GM12878 (cell line): ENCODE measurements at regions not wholly inside any gene's neighbourhood (a gene's known extent, or its start where the extent isn't known, plus 50 kb on each side); places are given as distances from the start of the nearest gene placed in this dataset.

Experiments used
- ATF2 ChIP-seq: IDR thresholded peaks from 2 replicates; pipeline ENCODE4 v1.6.1; 2012; ENCODE audit warnings: low read length, inconsistent platforms
- CHD2 ChIP-seq: IDR thresholded peaks from 2 replicates; pipeline ENCODE4 v1.6.1; 2011; ENCODE audit warnings: low read depth, low read length, improper control_type of control experiment, borderline replicate concordance
- CTCF ChIP-seq, 3 experiments: IDR thresholded peaks in 2 of 3; conservative IDR thresholded peaks in 1 of 3; 2 replicates each; pipeline ENCODE4 v1.5.1; 2011; ENCODE audit warnings: low read depth in 3 of 3, low read length in 3 of 3, mild to moderate bottlenecking in 3 of 3, control low read depth in 2 of 3, moderate library complexity in 2 of 3, inconsistent platforms in 1 of 3, mixed read lengths in 1 of 3; ENCODE audit not compliant: control insufficient read depth in 2 of 3, insufficient read depth in 1 of 3; ENCODE audit errors: extremely low read depth in 1 of 3
- EP300 ChIP-seq, 2 experiments: fragments of 150-350 bp in 1 of 2; IDR thresholded peaks; 2 replicates each; pipeline ENCODE4 v1.6.1; 2011 to 2012; ENCODE audit warnings: low read depth in 2 of 2, low read length in 2 of 2, borderline replicate concordance in 1 of 2, improper control_type of control experiment in 1 of 2, inconsistent platforms in 1 of 2; ENCODE audit not compliant: control insufficient read depth in 1 of 2
- EZH2 ChIP-seq: IDR thresholded peaks from 2 replicates; pipeline ENCODE4 v1.6.1; 2012; ENCODE audit warnings: low read depth, mild to moderate bottlenecking, control low read depth, inconsistent platforms, low read length, borderline replicate concordance; ENCODE audit not compliant: control insufficient read depth
- MAX ChIP-seq: IDR thresholded peaks from 2 replicates; pipeline ENCODE4 v1.6.1; 2012; ENCODE audit warnings: low read depth, low read length, improper control_type of control experiment
- MYC ChIP-seq: IDR thresholded peaks from 2 replicates; pipeline ENCODE4 v1.6.1; 2011; ENCODE audit warnings: mild to moderate bottlenecking, low read length, moderate library complexity, inconsistent platforms; ENCODE audit not compliant: insufficient read depth, insufficient replicate concordance, insufficient read length, severe bottlenecking
- PML ChIP-seq: IDR thresholded peaks from 2 replicates; pipeline ENCODE4 v1.6.1; 2012; ENCODE audit warnings: low read length, inconsistent platforms
- PRDM15 ChIP-seq: fragments of 450-650 bp; formaldehyde crosslinking; IDR thresholded peaks from 2 replicates; pipeline ENCODE4 v1.4.0; 2020; ENCODE audit warnings: mild to moderate bottlenecking, moderate library complexity
- RB1 ChIP-seq: fragments of 450-650 bp; formaldehyde crosslinking; IDR thresholded peaks from 2 replicates; pipeline ENCODE4 v1.6.1; 2017; ENCODE audit warnings: mild to moderate bottlenecking, borderline replicate concordance
- RCOR1 ChIP-seq: conservative IDR thresholded peaks from 2 replicates; pipeline ENCODE4 v1.6.1; 2012; ENCODE audit warnings: low read depth, low read length, improper control_type of control experiment
- RFX5 ChIP-seq: IDR thresholded peaks from 2 replicates; pipeline ENCODE4 v1.6.1; 2011; ENCODE audit warnings: low read depth, low read length, improper control_type of control experiment
- SRF ChIP-seq, 2 experiments: IDR thresholded peaks; 2 replicates each; pipeline ENCODE4 v1.6.1; 2011; ENCODE audit warnings: low read depth in 2 of 2, low read length in 2 of 2, mild to moderate bottlenecking in 1 of 2, moderate library complexity in 1 of 2
- TCF12 ChIP-seq: IDR thresholded peaks from 2 replicates; pipeline ENCODE4 v1.6.1; 2011; ENCODE audit warnings: low read depth, mild to moderate bottlenecking, low read length

- TF ChIP-seq MYC (no peak), CTCF (IDR thresholded peaks at IDR 0.05 in 2 of 3, conservative IDR thresholded peaks at IDR 0.05 in 1 of 3; ENCODE audit: control insufficient read depth in 2 of 3, extremely low read depth in 1 of 3, insufficient read depth in 1 of 3, low read depth in 3 of 3, low read length in 3 of 3) (no peak), ATF2 (no peak), TCF12 (no peak), RB1 (no peak), EP300 (IDR thresholded peaks at IDR 0.05; ENCODE audit: borderline replicate concordance in 1 of 2, control insufficient read depth in 1 of 2, low read depth in 2 of 2, low read length in 2 of 2) (no peak), RFX5 (no peak), PML (no peak), EZH2 (no peak), MAX (no peak), RCOR1 (no peak), CHD2 (no peak), SRF (IDR thresholded peaks at IDR 0.05; ENCODE audit: low read depth in 2 of 2, low read length in 2 of 2) (no peak), PRDM15 (CRISPR knock-in tag) (no peak)
Observed at GRCh38 chr9:84403288-84403687, 62.7 kb upstream of the SLC28A3 start.
